H9 (cell line): ENCODE measurements at regions not wholly inside any gene's neighbourhood (a gene's known extent, or its start where the extent isn't known, plus 50 kb on each side); places are given as distances from the start of the nearest gene placed in this dataset.

Experiments
- DNase-seq: peaks from one replicate; pipeline ENCODE4 v3.0.0-alpha.2; 2017
- H2AFZ ChIP-seq: one replicate; pipeline ENCODE4 v1.6.1; 2013; ENCODE audit warnings: mild to moderate bottlenecking, low read length, control low read depth, moderate library complexity
- H2AK5ac ChIP-seq: 2 replicates; pipeline ENCODE4 v1.6.1; 2013; ENCODE audit warnings: low read length, control low read depth, mixed read lengths; ENCODE audit not compliant: insufficient read length
- H2BK120ac ChIP-seq: one replicate; pipeline ENCODE4 v1.6.1; 2013; ENCODE audit warnings: low read depth, mild to moderate bottlenecking, low read length, control low read depth, inconsistent platforms; ENCODE audit not compliant: poor library complexity, severe bottlenecking
- H2BK12ac ChIP-seq: 2 replicates; pipeline ENCODE4 v1.6.1; 2013; ENCODE audit warnings: low read length, control low read depth, mixed read lengths, low read depth; ENCODE audit not compliant: insufficient read length
- H2BK15ac ChIP-seq: 2 replicates; pipeline ENCODE4 v1.6.1; 2013; ENCODE audit warnings: low read depth, low read length, control low read depth
- H2BK20ac ChIP-seq: one replicate; pipeline ENCODE4 v1.6.1; 2013; ENCODE audit warnings: low read depth, mild to moderate bottlenecking, low read length, control low read depth, inconsistent platforms; ENCODE audit not compliant: poor library complexity, severe bottlenecking
- H2BK5ac ChIP-seq: 2 replicates; pipeline ENCODE4 v1.6.1; 2013; ENCODE audit warnings: low read length, control low read depth, mixed read lengths; ENCODE audit not compliant: insufficient read length
- H3K14ac ChIP-seq: 2 replicates; pipeline ENCODE4 v1.6.1; 2013; ENCODE audit warnings: low read length, control low read depth; ENCODE audit not compliant: insufficient read depth
- H3K18ac ChIP-seq: 2 replicates; pipeline ENCODE4 v1.6.1; 2013; ENCODE audit warnings: low read depth, mild to moderate bottlenecking, mixed read lengths, low read length, control low read depth; ENCODE audit not compliant: insufficient read length
- H3K23ac ChIP-seq: 2 replicates; pipeline ENCODE4 v1.6.1; 2013; ENCODE audit warnings: low read length, control low read depth, mixed read lengths, low read depth; ENCODE audit not compliant: insufficient read length
- H3K23me2 ChIP-seq: 2 replicates; pipeline ENCODE4 v1.6.1; 2013; ENCODE audit warnings: low read depth, mild to moderate bottlenecking, mixed read lengths, low read length, control low read depth; ENCODE audit not compliant: insufficient read length, poor library complexity, severe bottlenecking
- H3K27ac ChIP-seq: 2 replicates; pipeline ENCODE4 v1.5.1; 2013; ENCODE audit warnings: low read length, control low read depth, mixed read lengths, low read depth; ENCODE audit not compliant: insufficient read length
- H3K27me3 ChIP-seq: 2 replicates; pipeline ENCODE4 v1.6.1; 2013; ENCODE audit warnings: low read length, control low read depth, inconsistent platforms; ENCODE audit not compliant: insufficient read depth
- H3K4ac ChIP-seq: 2 replicates; pipeline ENCODE4 v1.6.1; 2013; ENCODE audit warnings: low read depth, mild to moderate bottlenecking, control low read depth, inconsistent platforms, low read length, moderate library complexity
- H3K4me1 ChIP-seq: 2 replicates; pipeline ENCODE4 v1.6.1; 2013; ENCODE audit warnings: low read length, control low read depth, inconsistent platforms; ENCODE audit not compliant: insufficient read depth
- H3K4me2 ChIP-seq: 2 replicates; pipeline ENCODE4 v1.6.1; 2013; ENCODE audit warnings: low read length, control low read depth, mixed read lengths; ENCODE audit not compliant: insufficient read length, insufficient read depth
- H3K56ac ChIP-seq: 2 replicates; pipeline ENCODE4 v1.6.1; 2013; ENCODE audit warnings: low read depth, mild to moderate bottlenecking, mixed read lengths, low read length, control low read depth; ENCODE audit not compliant: insufficient read length
- H3K79me1 ChIP-seq: 2 replicates; pipeline ENCODE4 v1.6.1; 2013; ENCODE audit warnings: low read depth, mild to moderate bottlenecking, moderate library complexity, low read length, control low read depth, inconsistent platforms; ENCODE audit not compliant: insufficient read depth, poor library complexity, severe bottlenecking
- H3K79me2 ChIP-seq: 2 replicates; pipeline ENCODE4 v1.6.1; 2013; ENCODE audit warnings: low read length, control low read depth, inconsistent platforms; ENCODE audit not compliant: insufficient read depth
- H3K9ac ChIP-seq: 2 replicates; pipeline ENCODE4 v1.6.1; 2013; ENCODE audit warnings: low read length, control low read depth, mixed read lengths; ENCODE audit not compliant: insufficient read length; ENCODE audit errors: extremely low read depth
- H3K9me3 ChIP-seq: one replicate; pipeline ENCODE4 v1.6.1; 2013; ENCODE audit warnings: low read depth, low read length, inconsistent platforms; ENCODE audit not compliant: control insufficient read depth
- H3T11ph ChIP-seq: one replicate; pipeline ENCODE4 v1.6.1; 2013; ENCODE audit warnings: mild to moderate bottlenecking, low read length, control low read depth, inconsistent platforms
- H4K20me1 ChIP-seq: one replicate; pipeline ENCODE4 v1.6.1; 2013; ENCODE audit not compliant: control insufficient read depth, insufficient read length, insufficient read depth
- H4K5ac ChIP-seq: 2 replicates; pipeline ENCODE4 v1.6.1; 2013; ENCODE audit warnings: low read depth, mild to moderate bottlenecking, mixed read lengths, low read length, control low read depth; ENCODE audit not compliant: insufficient read length
- H4K8ac ChIP-seq: replicated peaks from 2 replicates; pipeline ENCODE4 v1.6.1; 2013; ENCODE audit warnings: low read length, control low read depth, mixed read lengths, low read depth; ENCODE audit not compliant: insufficient read length
- H4K91ac ChIP-seq: 2 replicates; pipeline ENCODE4 v1.6.1; 2013; ENCODE audit warnings: low read depth, mild to moderate bottlenecking, moderate library complexity, mixed read lengths, low read length, control low read depth; ENCODE audit not compliant: insufficient read length
- H3K27ac Mint-ChIP-seq, 3 experiments: 2 replicates in 2 of 3; 3 replicates in 1 of 3; pipeline ENCODE4 v1.8.0; 2020 to 2021; ENCODE audit warnings: mixed read lengths in 3 of 3, mild to moderate bottlenecking in 1 of 3, moderate library complexity in 1 of 3
- H3K27me3 Mint-ChIP-seq: 2 replicates; pipeline ENCODE4 v1.8.0; 2021; ENCODE audit warnings: low read depth, mild to moderate bottlenecking, moderate library complexity, mixed read lengths
- H3K36me3 Mint-ChIP-seq, 3 experiments: 2 replicates in 2 of 3; 3 replicates in 1 of 3; pipeline ENCODE4 v1.8.0; 2020 to 2021; ENCODE audit warnings: low read depth in 3 of 3, mixed read lengths in 3 of 3; ENCODE audit not compliant: insufficient read depth in 1 of 3
- H3K4me1 Mint-ChIP-seq, 2 experiments: 2 replicates each; pipeline ENCODE4 v1.8.0; 2020; ENCODE audit warnings: mixed read lengths in 2 of 2
- H3K4me3 Mint-ChIP-seq, 2 experiments: 2 replicates in 1 of 2; 3 replicates in 1 of 2; pipeline ENCODE4 v1.8.0; 2020 to 2021; ENCODE audit warnings: mild to moderate bottlenecking in 2 of 2, mixed read lengths in 2 of 2, moderate library complexity in 1 of 2
- H3K9me3 Mint-ChIP-seq, 2 experiments: 2 replicates in 1 of 2; 3 replicates in 1 of 2; pipeline ENCODE4 v1.8.0; 2020; ENCODE audit warnings: mild to moderate bottlenecking in 2 of 2, mixed read lengths in 2 of 2, moderate library complexity in 1 of 2
- CTCF ChIP-seq: fragments of 200-600 bp; sonication (generic); conservative IDR thresholded peaks from 3 replicates; pipeline ENCODE4 v1.8.0; 2021; ENCODE audit warnings: antibody characterized with exemption, mild to moderate bottlenecking
- WGBS: extraction: QIAGEN DNeasy Blood & Tissue Kit; methylation state at CpG from one replicate; pipeline ENCODE4 v1.1.7; 2013; ENCODE audit warnings: missing lambda C conversion rate, low lambda C conversion rate, mixed read lengths; ENCODE audit not compliant: insufficient read length; ENCODE audit errors: extremely low coverage; 5-methylcytosine and 5-hydroxymethylcytosine counted together

- no peaks in the 10 kb centered on the region for H3K27me3 ChIP-seq
- no peak for TF ChIP-seq CTCF
- peaks cover 26 to 27% of the 10 kb centered on the region in 2 experiments for H3K9me3 Mint-ChIP-seq
- no peak overlapping the region for H4K5ac ChIP-seq
- no peaks in the 10 kb centered on the region for H3K79me2 ChIP-seq
- H3T11ph ChIP-seq = no peak overlapping the region
- H4K20me1 ChIP-seq = no peaks in the 10 kb centered on the region
- H3K4me1 Mint-ChIP-seq = peaks cover 25 to 30% of the 10 kb centered on the region in 2 experiments
- no peak overlapping the region for H3K56ac ChIP-seq
- H3K4me1 ChIP-seq = peaks cover 2% of the 10 kb centered on the region; the same call in 1 of the 2 replicates
- H3K9me3 ChIP-seq = peaks cover 5% of the 10 kb centered on the region
- H2BK15ac ChIP-seq = no peak overlapping the region
- H3K23me2 ChIP-seq = no peaks in the 10 kb centered on the region
- H2BK12ac ChIP-seq = no peak overlapping the region
- H2BK5ac ChIP-seq = no peak overlapping the region
- no peak overlapping the region for H2BK20ac ChIP-seq
- no peak for DNase-seq
- H3K9ac ChIP-seq = no peak overlapping the region
- H3K27ac Mint-ChIP-seq = no peak overlapping the region
- H3K23ac ChIP-seq = no peak overlapping the region
- H3K4me3 Mint-ChIP-seq = no peak overlapping the region
- no peak overlapping the region for H3K27ac ChIP-seq
- H2AK5ac ChIP-seq = no peak overlapping the region
- H3K4ac ChIP-seq = no peak overlapping the region
- H3K79me1 ChIP-seq = no peaks in the 10 kb centered on the region
- no peak overlapping the region for H4K8ac ChIP-seq
- no peak overlapping the region for H2BK120ac ChIP-seq
- no peak overlapping the region for H2AFZ ChIP-seq
- H3K14ac ChIP-seq = no peak overlapping the region
- H3K27me3 Mint-ChIP-seq = peaks cover 3% of the 10 kb centered on the region; the same call in 1 of the 2 replicates
- no CpG with 5 or more reads among the region's 1 CpG for WGBS
- H3K36me3 Mint-ChIP-seq = peaks cover 12 to 43% (median 22%) of the 10 kb centered on the region in 3 experiments
- H3K4me2 ChIP-seq = no peak overlapping the region
- no peak overlapping the region for H4K91ac ChIP-seq
- no peak overlapping the region for H3K18ac ChIP-seq
Measured at GRCh38 chr7:85931919-85932318, 711.8 kb upstream of the GRM3 start.
